ENCODE measurements at regions not wholly inside any gene's neighbourhood (a gene's known extent, or its start where the extent isn't known, plus 50 kb on each side); places are given as distances from the start of the nearest gene placed in this dataset.

- no peak for DNase-seq (ENCODE audit: low spot score)
- in situ Hi-C loops (cut with MboI; ENCODE audit: low sequenced_read_pairs, unreplicated experiment), result no loop called here
- no peak for TF ChIP-seq CTCF (IDR thresholded peaks at IDR 0.05; ENCODE audit: borderline replicate concordance, control extremely low read depth, extremely low read depth, insufficient read depth, missing control alignments)
Measured at GRCh38 chr4:71147261-71147660, 153.8 kb downstream of the DCK start.

GRCh38 chr4:71148545-71148944 is 155.1 kb downstream of the DCK start:
- in situ Hi-C loops (cut with MboI; ENCODE audit: low sequenced_read_pairs, unreplicated experiment), result no loop called here
- DNase-seq (ENCODE audit: low spot score), result no peak
- TF ChIP-seq CTCF (IDR thresholded peaks at IDR 0.05; ENCODE audit: borderline replicate concordance, control extremely low read depth, extremely low read depth, insufficient read depth, missing control alignments), result no peak

GRCh38 chr4:71151054-71151453 is 157.6 kb downstream of the DCK start:
- no peak for DNase-seq (ENCODE audit: low spot score)
- in situ Hi-C loops (cut with MboI; ENCODE audit: low sequenced_read_pairs, unreplicated experiment), result no loop called here
- no peak for TF ChIP-seq CTCF (IDR thresholded peaks at IDR 0.05; ENCODE audit: borderline replicate concordance, control extremely low read depth, extremely low read depth, insufficient read depth, missing control alignments)

DNA sequence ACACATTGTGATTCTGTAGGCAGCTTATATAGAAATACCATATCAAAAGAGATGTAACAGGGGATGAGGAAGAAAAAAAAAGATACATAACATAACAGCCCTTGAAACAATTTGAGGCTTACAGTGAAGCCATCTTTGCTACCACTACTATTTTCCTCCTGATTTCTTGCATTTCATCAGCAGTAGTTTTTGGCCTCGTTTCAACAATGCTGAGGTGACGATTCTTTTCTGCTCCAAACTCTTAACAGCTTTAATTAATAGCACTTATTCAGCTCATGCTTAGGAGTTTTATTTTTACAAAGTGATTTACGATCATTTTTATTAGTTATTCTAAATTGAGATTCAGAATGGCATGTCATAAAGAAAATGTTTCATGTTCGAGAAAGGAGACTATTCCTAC is 163.2 kb downstream of the DCK start:
- in situ Hi-C loops (cut with MboI; ENCODE audit: low sequenced_read_pairs, unreplicated experiment), result no loop called here
- TF ChIP-seq CTCF (IDR thresholded peaks at IDR 0.05; ENCODE audit: borderline replicate concordance, control extremely low read depth, extremely low read depth, insufficient read depth, missing control alignments), result no peak
- no peak for DNase-seq (ENCODE audit: low spot score)

GRCh38 chr4:71162386-71162785 is 168.9 kb downstream of the DCK start:
- no peak for DNase-seq (ENCODE audit: low spot score)
- TF ChIP-seq CTCF (IDR thresholded peaks at IDR 0.05; ENCODE audit: borderline replicate concordance, control extremely low read depth, extremely low read depth, insufficient read depth, missing control alignments), result no peak
- in situ Hi-C loops (cut with MboI; ENCODE audit: low sequenced_read_pairs, unreplicated experiment), result no loop called here

- no peak for DNase-seq (ENCODE audit: low spot score)
- in situ Hi-C loops (cut with MboI; ENCODE audit: low sequenced_read_pairs, unreplicated experiment), result no loop called here
- TF ChIP-seq CTCF (IDR thresholded peaks at IDR 0.05; ENCODE audit: borderline replicate concordance, control extremely low read depth, extremely low read depth, insufficient read depth, missing control alignments), result no peak
Measured at GRCh38 chr4:71163317-71163716, 169.9 kb downstream of the DCK start.

DNA sequence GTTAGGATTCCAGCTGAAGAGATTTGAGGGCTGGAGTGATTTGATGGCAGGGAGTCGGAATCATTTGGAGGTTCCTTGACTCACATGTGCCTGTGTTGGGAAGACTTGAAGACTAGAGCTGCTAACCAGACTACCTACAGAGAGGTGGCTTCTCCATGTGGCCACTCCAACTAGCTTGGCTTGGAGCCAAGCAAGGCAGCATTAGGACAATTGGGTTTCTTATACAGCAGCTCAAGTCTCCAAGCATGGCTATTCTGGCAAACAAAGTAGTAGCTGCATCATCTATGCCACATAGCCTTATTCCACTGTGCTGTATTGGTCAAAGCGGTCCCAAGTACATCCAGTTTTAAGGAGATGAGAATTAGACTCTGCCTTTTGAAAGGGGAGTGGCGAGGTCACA is 171.7 kb upstream of the SLC4A4 start:
- DNase-seq (ENCODE audit: low spot score), result no peak
- no peak for TF ChIP-seq CTCF (IDR thresholded peaks at IDR 0.05; ENCODE audit: borderline replicate concordance, control extremely low read depth, extremely low read depth, insufficient read depth, missing control alignments)
- in situ Hi-C loops (cut with MboI; ENCODE audit: low sequenced_read_pairs, unreplicated experiment), result no loop called here
